Prostate gland (tissue), 2 donors: ENCODE measurements at regions not wholly inside any gene's neighbourhood (a gene's known extent, or its start where the extent isn't known, plus 50 kb on each side); places are given as distances from the start of the nearest gene placed in this dataset.

ENCODE experiments used
- POLR2A ChIP-seq: fragments of 450-650 bp; IDR thresholded peaks from one replicate; pipeline ENCODE4 v1.6.1; 2016; ENCODE audit warnings: antibody characterized with exemption, mild to moderate bottlenecking
- TF ChIP-seq, protein P1 (sequence below), 4 experiments: fragments of 200-600 bp in 2 of 4; fragments of 450-650 bp in 2 of 4; sonication (generic) in 2 of 4; IDR thresholded peaks; 1 replicate in 3 of 4; 2 replicates in 1 of 4; pipeline ENCODE4 v1.5.1; 2016 to 2019; ENCODE audit warnings: antibody characterized with exemption in 4 of 4, mild to moderate bottlenecking in 2 of 4, moderate library complexity in 2 of 4

DNA sequence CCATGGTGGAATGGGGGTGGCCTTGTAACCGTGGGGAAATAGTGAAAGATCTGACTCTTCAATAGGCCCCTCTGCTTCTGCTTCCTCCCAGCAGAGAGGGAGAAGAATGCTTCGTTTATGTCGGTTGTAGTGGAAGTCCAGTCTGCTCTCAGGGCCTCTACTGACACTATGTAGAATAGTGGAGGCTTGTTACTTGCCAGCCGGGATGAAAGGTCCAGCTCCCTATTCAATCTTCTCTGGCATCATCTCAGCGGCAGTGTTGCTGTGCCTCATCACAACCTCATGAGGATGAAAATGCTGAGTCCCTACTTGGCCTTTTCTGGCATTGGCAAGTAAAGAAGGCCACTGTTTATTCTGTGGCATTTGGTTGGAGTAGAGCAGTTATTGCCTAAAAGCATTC, 820.9 kb upstream of the TENM4 start:
- TF ChIP-seq, protein P1, sequence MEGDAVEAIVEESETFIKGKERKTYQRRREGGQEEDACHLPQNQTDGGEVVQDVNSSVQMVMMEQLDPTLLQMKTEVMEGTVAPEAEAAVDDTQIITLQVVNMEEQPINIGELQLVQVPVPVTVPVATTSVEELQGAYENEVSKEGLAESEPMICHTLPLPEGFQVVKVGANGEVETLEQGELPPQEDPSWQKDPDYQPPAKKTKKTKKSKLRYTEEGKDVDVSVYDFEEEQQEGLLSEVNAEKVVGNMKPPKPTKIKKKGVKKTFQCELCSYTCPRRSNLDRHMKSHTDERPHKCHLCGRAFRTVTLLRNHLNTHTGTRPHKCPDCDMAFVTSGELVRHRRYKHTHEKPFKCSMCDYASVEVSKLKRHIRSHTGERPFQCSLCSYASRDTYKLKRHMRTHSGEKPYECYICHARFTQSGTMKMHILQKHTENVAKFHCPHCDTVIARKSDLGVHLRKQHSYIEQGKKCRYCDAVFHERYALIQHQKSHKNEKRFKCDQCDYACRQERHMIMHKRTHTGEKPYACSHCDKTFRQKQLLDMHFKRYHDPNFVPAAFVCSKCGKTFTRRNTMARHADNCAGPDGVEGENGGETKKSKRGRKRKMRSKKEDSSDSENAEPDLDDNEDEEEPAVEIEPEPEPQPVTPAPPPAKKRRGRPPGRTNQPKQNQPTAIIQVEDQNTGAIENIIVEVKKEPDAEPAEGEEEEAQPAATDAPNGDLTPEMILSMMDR (IDR thresholded peaks at IDR 0.05): no peak
- no peak for TF ChIP-seq POLR2A
